GM23248 (cell line): ENCODE measurements at regions not wholly inside any gene's neighbourhood (a gene's known extent, or its start where the extent isn't known, plus 50 kb on each side); places are given as distances from the start of the nearest gene placed in this dataset.

Experiments
- EZH2 ChIP-seq: fragments of 200-600 bp; sonication (generic); IDR thresholded peaks from 2 replicates; pipeline ENCODE4 v1.6.1; 2018; ENCODE audit warnings: antibody characterized with exemption, mild to moderate bottlenecking; ENCODE audit not compliant: insufficient read depth, poor library complexity, severe bottlenecking
- EZH2phosphoT487 ChIP-seq: fragments of 200-600 bp; sonication (generic); IDR thresholded peaks from 2 replicates; pipeline ENCODE4 v1.6.1; 2018; ENCODE audit warnings: antibody characterized with exemption, moderate library complexity, mild to moderate bottlenecking, low read depth; ENCODE audit not compliant: insufficient read depth

DNA sequence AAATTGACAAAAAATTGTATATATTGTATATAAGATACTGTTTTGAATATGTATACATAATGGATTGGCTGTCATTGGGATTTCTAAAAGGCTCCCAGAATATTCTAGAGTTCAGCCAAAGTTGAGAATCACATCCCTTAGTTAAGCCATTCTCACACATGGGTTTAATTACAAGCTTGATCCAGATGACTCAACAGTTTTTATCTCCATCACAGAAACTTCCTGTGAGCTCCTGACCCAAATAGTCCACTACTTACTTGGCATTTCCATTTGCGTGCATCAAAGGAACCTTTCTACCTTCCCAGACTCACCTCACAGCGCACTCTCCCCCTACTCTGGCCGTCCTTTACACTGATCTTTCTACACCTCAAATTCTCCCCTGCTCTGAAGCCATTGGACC lies 184.8 kb upstream of the ARHGAP20 start:
- TF ChIP-seq EZH2 (no peak), EZH2phosphoT487 (no peak)
